Testis (tissue), 2 donors: ENCODE measurements at regions not wholly inside any gene's neighbourhood (a gene's known extent, or its start where the extent isn't known, plus 50 kb on each side); places are given as distances from the start of the nearest gene placed in this dataset.

ENCODE experiments used
- DNase-seq: peaks from one replicate; pipeline ENCODE4 v3.0.0-alpha.2; 2019
- H3K27ac ChIP-seq, 2 donors: fragments of 200-600 bp; sonication (generic); one replicate each; pipeline ENCODE4 v1.5.1; 2019
- H3K27me3 ChIP-seq: fragments of 200-600 bp; sonication (generic); one replicate; pipeline ENCODE4 v1.5.1; 2019
- H3K36me3 ChIP-seq: fragments of 200-600 bp; sonication (generic); one replicate; pipeline ENCODE4 v1.5.1; 2017; ENCODE audit warnings: low read depth; ENCODE audit errors: missing control alignments
- H3K4me1 ChIP-seq: fragments of 200-600 bp; sonication (generic); one replicate; pipeline ENCODE4 v1.5.1; 2019
- H3K4me3 ChIP-seq, 2 donors: fragments of 200-600 bp; sonication (generic); one replicate each; pipeline ENCODE4 v1.5.1; 2017 to 2019
- H3K9me3 ChIP-seq: fragments of 200-600 bp; sonication (generic); one replicate; pipeline ENCODE4 v1.5.1; 2017
- POLR2A ChIP-seq: fragments of 450-650 bp; IDR thresholded peaks from one replicate; pipeline ENCODE4 v1.6.1; 2017; ENCODE audit warnings: antibody characterized with exemption, mild to moderate bottlenecking, moderate library complexity
- WGBS, 2 donors: methylation state at CpG; one replicate each; pipeline ENCODE4 v1.1.5; 2018; 5-methylcytosine and 5-hydroxymethylcytosine counted together
- intact Hi-C: fragments of 100-400 bp; cut with DNase I; formaldehyde crosslinking; loops from one replicate; pipeline ENCODE4 v1.15.1; 2023; ENCODE audit warnings: low total_unique reads
- TF ChIP-seq, protein P1 (sequence below), 3 experiments: fragments of 450-650 bp in 2 of 3; fragments of 200-600 bp in 1 of 3; sonication (generic) in 1 of 3; IDR thresholded peaks; one replicate each; pipeline ENCODE4 v1.5.1; 2016 to 2019; ENCODE audit warnings: antibody characterized with exemption in 3 of 3, mild to moderate bottlenecking in 2 of 3, moderate library complexity in 1 of 3

DNA sequence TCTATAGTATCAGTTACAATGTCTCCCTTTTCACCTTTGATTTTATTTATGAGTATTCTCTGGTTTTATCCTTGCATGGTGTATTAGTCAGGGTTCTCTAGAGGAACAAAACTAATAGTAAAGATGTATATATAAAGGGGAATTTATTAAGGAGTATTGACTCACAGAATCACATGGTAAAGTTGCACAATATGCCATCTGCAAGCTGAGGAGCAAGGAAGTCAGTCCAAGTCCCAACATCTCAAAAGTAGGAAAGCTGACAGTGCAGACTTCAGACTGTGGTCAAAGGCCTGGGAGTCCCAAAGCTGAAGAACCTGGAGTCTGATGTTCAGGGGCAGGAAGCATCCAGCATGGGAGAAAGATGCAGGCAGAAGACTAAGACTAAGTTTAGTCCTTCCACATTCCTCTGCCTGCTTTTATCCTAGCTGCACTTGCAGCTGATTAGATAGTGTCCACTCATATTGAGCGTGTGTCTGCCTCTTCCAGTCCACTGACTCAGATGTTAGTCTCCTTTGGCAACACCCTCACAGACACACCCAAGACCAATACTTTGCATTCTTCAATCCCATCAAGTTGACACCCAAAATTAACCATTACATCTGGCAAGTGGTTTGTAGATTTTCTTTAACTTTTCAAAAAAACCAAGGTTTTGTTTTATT is 308.0 kb upstream of the LMO3 start:
- no peaks in the 10 kb centered on the region for H3K27me3 ChIP-seq

DNA sequence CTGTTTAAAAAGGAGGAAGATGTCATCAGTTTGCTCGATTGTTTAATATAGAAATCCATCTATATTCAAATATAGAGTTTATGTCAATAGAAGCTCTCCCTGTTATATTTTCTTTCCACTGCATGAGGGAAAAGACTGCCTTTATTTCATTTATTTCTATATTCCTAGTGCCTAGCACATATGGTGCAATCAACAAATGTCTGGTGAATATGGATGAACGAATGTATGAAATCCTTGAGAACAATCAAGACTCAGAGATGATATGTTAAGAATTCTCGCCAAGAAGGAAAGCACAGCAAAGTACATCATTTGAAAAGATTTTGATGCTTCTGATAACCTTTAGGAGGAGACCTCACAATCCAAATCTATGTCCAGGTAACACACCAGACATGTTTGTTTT is 296.0 kb upstream of the LMO3 start:
- TF ChIP-seq, protein P1, sequence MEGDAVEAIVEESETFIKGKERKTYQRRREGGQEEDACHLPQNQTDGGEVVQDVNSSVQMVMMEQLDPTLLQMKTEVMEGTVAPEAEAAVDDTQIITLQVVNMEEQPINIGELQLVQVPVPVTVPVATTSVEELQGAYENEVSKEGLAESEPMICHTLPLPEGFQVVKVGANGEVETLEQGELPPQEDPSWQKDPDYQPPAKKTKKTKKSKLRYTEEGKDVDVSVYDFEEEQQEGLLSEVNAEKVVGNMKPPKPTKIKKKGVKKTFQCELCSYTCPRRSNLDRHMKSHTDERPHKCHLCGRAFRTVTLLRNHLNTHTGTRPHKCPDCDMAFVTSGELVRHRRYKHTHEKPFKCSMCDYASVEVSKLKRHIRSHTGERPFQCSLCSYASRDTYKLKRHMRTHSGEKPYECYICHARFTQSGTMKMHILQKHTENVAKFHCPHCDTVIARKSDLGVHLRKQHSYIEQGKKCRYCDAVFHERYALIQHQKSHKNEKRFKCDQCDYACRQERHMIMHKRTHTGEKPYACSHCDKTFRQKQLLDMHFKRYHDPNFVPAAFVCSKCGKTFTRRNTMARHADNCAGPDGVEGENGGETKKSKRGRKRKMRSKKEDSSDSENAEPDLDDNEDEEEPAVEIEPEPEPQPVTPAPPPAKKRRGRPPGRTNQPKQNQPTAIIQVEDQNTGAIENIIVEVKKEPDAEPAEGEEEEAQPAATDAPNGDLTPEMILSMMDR (IDR thresholded peaks at IDR 0.05), result no peak
- TF ChIP-seq POLR2A, result no peak
- Histone ChIP-seq H3K27me3 (no peaks in the 10 kb centered on the region), H3K4me3 (no peak overlapping the region), H3K36me3 (no peaks in the 10 kb centered on the region), H3K4me1 (no peaks in the 10 kb centered on the region), H3K27ac (no peak overlapping the region), H3K9me3 (no peaks in the 10 kb centered on the region)
- WGBS, 2 donors, result 91 to 92% methylated on average over 3 of the region's 3 CpGs
- intact Hi-C loops, result no loop called here
- no peak for DNase-seq

More for the DNA sequence above, 308.0 kb upstream of the LMO3 start:
- Histone ChIP-seq H3K36me3 (no peaks in the 10 kb centered on the region), H3K27ac (no peak overlapping the region), H3K4me1 (no peaks in the 10 kb centered on the region), H3K4me3 (no peak overlapping the region), H3K9me3 (no peaks in the 10 kb centered on the region)
- WGBS, 2 donors, result 80 to 81% methylated on average over 1 of the region's 1 CpG
- intact Hi-C loops, result no loop called here
- TF ChIP-seq, protein P1 (IDR thresholded peaks at IDR 0.05), result no peak
- TF ChIP-seq POLR2A, result no peak
- DNase-seq, result no peak

DNA sequence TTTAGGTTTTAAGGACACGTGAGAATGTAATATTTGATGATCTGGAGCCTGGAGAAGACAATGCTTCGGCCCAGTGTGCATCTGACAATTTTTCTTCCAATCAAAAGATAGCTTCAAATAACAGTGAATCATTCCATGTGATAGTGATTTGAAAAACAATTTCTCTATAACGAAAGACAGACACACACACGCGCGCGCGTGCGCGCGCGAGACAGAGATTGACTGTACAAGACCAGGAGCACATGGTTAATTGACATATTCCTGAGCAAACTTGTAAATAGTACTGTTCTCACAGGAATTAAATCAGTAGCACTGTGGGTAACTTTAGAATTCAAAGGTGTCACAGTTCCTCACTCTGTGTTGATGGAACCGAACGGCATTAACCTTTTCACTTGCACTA is 287.5 kb upstream of the LMO3 start:
- Histone ChIP-seq H3K27me3 (no peaks in the 10 kb centered on the region), H3K4me1 (no peaks in the 10 kb centered on the region), H3K27ac (no peak overlapping the region), H3K4me3 (no peak overlapping the region), H3K36me3 (no peaks in the 10 kb centered on the region), H3K9me3 (no peaks in the 10 kb centered on the region)
- TF ChIP-seq, protein P1 (IDR thresholded peaks at IDR 0.05), result no peak
- no peak for TF ChIP-seq POLR2A
- WGBS, 2 donors, result 68 to 80% methylated on average over 14 of the region's 14 CpGs
- intact Hi-C loops, result no loop called here
- DNase-seq, result no peak

DNA sequence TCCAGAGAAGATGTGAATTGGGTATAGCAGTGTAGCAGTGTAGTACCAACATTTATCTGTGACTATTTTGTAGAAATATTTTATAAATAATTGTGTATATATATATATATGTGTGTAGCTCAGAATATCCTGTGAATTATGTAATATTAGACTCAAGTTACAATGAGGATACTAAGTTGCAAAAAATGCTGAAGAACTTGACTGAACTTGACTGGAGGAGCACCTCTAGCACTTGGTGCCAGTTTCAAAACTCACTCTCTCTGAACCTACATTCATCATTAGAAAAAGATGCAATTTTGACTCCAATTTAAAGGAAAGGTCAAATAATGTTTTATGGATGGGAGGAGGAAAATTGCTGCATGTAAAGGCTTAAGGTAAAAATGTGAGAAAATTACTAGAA is 285.7 kb upstream of the LMO3 start:
- intact Hi-C loops, result no loop called here
- Histone ChIP-seq H3K9me3 (no peaks in the 10 kb centered on the region), H3K27ac (no peak overlapping the region), H3K4me1 (no peaks in the 10 kb centered on the region), H3K36me3 (no peaks in the 10 kb centered on the region), H3K27me3 (no peaks in the 10 kb centered on the region), H3K4me3 (no peak overlapping the region)
- TF ChIP-seq POLR2A, result no peak
- TF ChIP-seq, protein P1 (IDR thresholded peaks at IDR 0.05), result no peak
- no peak for DNase-seq

DNA sequence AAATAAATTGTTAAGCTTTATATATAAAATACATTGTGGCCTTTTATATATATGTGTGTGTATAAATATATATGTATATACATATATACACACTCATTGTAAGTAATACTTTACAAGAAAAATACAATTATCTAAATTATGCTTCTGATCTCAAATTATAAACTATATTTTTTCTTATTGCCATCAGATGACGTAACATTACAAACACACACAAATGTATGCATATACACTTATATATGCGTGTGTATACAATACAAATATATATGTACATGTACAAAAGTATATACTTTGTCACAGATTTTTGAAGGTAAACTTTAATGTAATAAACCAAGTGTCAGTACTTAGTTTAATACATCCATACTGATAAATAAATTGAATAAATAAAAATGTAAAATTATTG is 278.9 kb upstream of the LMO3 start:
- Histone ChIP-seq H3K4me3 (no peak overlapping the region), H3K27ac (no peak overlapping the region), H3K4me1 (no peaks in the 10 kb centered on the region), H3K27me3 (no peaks in the 10 kb centered on the region), H3K9me3 (no peaks in the 10 kb centered on the region), H3K36me3 (no peaks in the 10 kb centered on the region)
- WGBS, 2 donors, result 92 to 96% methylated on average over 2 of the region's 2 CpGs
- no peak for TF ChIP-seq POLR2A
- TF ChIP-seq, protein P1 (IDR thresholded peaks at IDR 0.05), result no peak
- intact Hi-C loops, result no loop called here
- no peak for DNase-seq
